ENCODE measurements at regions not wholly inside any gene's neighbourhood (a gene's known extent, or its start where the extent isn't known, plus 50 kb on each side); places are given as distances from the start of the nearest gene placed in this dataset.
A peak's percentile ranks its signal among the peaks of the same experiment; 100 is the strongest.
"Not testable (repeated sequence)": the region's sequence is repeated elsewhere in the genome, so short reads cannot be mapped to it uniquely, and the experiment has no call there.

- Histone ChIP-seq H3K9me3 (no peaks in the 10 kb centered on the region), H3K4me2 (no peak overlapping the region), H3K4me1 (no peaks in the 10 kb centered on the region), H3K4me3 (no peak overlapping the region), H3K27ac (no peak overlapping the region)
- DNase-seq (ENCODE audit: low read depth in 1 of 2, low spot score in 1 of 2) (no peak), FAIRE-seq (no peak), ATAC-seq (no peak)
- 56% methylated on average over 30 of the region's 47 CpGs for WGBS (ENCODE audit: missing lambda C conversion rate)
- ChIA-PET POLR2A (no interaction called here), CTCF (interaction anchor here (0.6 kb wide), 1 partner anchor 153 kb away, joined by 4 read pairs; no protein-coding TSS in a partner anchor)
- TF ChIP-seq KDM5A (IDR thresholded peaks at IDR 0.05) (no peak), GATA3 (IDR thresholded peaks at IDR 0.05; ENCODE audit: borderline replicate concordance) (no peak), HOXB5 (CRISPR knock-in tag; IDR thresholded peaks at IDR 0.05) (no peak), REST (IDR thresholded peaks at IDR 0.05) (no peak), MAZ (IDR thresholded peaks at IDR 0.05; ENCODE audit: borderline replicate concordance, low read depth, low read length) (no peak), E2F6 (IDR thresholded peaks at IDR 0.05; ENCODE audit: borderline replicate concordance, low read depth) (no peak), ELK1 (IDR thresholded peaks at IDR 0.05; ENCODE audit: low read depth, low read length) (no peak), JUN (IDR thresholded peaks at IDR 0.05) (no peak), RNF2 (IDR thresholded peaks at IDR 0.05; ENCODE audit: borderline replicate concordance, low read depth) (no peak), RCOR1 (IDR thresholded peaks at IDR 0.05; ENCODE audit: low read depth, low read length) (no peak), HEYL (CRISPR knock-in tag; IDR thresholded peaks at IDR 0.05) (no peak), NPAS2 (CRISPR knock-in tag; IDR thresholded peaks at IDR 0.05; ENCODE audit: borderline replicate concordance) (no peak), TFCP2L1 (CRISPR knock-in tag; IDR thresholded peaks at IDR 0.05) (no peak)
These were observed 119.1 kb downstream of the CCDC74A start for GRCh38 chr2:131646669-131647297.

- FAIRE-seq, POLR2A ChIA-PET: not testable (repeated sequence)
- 13% methylated on average over 3 of the region's 3 CpGs for WGBS (ENCODE audit: missing lambda C conversion rate)
These were observed 120.9 kb downstream of the CCDC74A start for GRCh38 chr2:131648565-131648964.

GRCh38 chr2:131652246-131652645 is 124.6 kb downstream of the CCDC74A start:
- H3K4me2 ChIP-seq; H3K4me1 ChIP-seq; DNase-seq (ENCODE audit: low read depth in 1 of 2, low spot score in 1 of 2); H3K9me3 ChIP-seq; POLR2A ChIA-PET; ATAC-seq; FAIRE-seq; H3K27ac ChIP-seq; H3K4me3 ChIP-seq; CTCF ChIA-PET: not testable (repeated sequence)
- WGBS (ENCODE audit: missing lambda C conversion rate), result 22% methylated on average over 3 of the region's 3 CpGs

More at GRCh38 chr2:131648565-131648964, 120.9 kb downstream of the CCDC74A start:
- ATAC-seq; H3K9me3 ChIP-seq; H3K27ac ChIP-seq; CTCF ChIA-PET; H3K4me1 ChIP-seq; H3K4me3 ChIP-seq; DNase-seq (ENCODE audit: low read depth in 1 of 2, low spot score in 1 of 2): not testable (repeated sequence)
- 0 out of 3 replicates have a peak overlapping the region, but pooled peaks have one; percentile 27 for H3K4me2 ChIP-seq

- DNase-seq (ENCODE audit: low read depth in 1 of 2, low spot score in 1 of 2), result not testable (repeated sequence)
- 38% methylated on average over 2 of the region's 2 CpGs for WGBS (ENCODE audit: missing lambda C conversion rate)
These were observed 126.4 kb downstream of the CCDC74A start for GRCh38 chr2:131654107-131654506.

More at GRCh38 chr2:131654107-131654506, 126.4 kb downstream of the CCDC74A start:
- FAIRE-seq, POLR2A ChIA-PET, ATAC-seq, H3K9me3 ChIP-seq, H3K4me2 ChIP-seq, H3K4me1 ChIP-seq, H3K27ac ChIP-seq, H3K4me3 ChIP-seq: not testable (repeated sequence)
- CTCF ChIA-PET, result interaction anchor here (2.6 kb wide), 1 partner anchor 19 kb away, joined by 8 read pairs; no protein-coding TSS in a partner anchor

Measured in A549 (cell line).